ENCODE measurements at regions not wholly inside any gene's neighbourhood (a gene's known extent, or its start where the extent isn't known, plus 50 kb on each side); places are given as distances from the start of the nearest gene placed in this dataset.
"Not testable (repeated sequence)": the region's sequence is repeated elsewhere in the genome, so short reads cannot be mapped to it uniquely, and the experiment has no call there.

DNA sequence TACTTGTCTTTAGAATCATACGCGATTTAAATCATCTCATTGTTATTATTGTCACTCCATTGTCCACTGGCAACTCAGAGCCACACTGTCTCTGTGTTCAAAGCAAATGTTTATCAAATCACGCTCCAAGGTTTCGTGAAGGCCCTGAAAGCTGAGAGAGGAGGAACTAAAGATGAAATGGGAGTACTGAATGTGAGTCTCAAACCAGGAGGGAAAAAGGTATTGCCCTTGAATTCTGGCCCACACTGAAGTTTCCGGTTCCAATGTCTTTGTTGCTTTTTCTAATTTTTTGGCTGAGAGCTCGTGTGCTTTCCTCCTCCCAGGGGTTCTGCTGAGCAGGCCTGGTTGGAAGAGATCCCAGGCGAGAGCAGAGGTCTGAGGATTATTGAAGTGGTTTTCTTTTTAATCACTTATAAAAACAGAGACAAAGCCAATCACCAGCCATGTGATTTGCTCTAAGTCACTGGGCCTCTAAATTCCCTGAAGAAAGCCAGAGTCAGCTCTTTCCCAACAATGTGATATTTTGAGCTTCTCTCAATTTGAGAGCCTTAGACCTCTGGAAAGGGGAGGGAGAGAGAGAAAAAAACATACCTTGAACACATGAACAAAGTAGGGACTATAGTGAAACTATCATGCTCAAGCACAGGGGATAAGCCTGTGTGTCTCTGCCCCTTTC is 420.8 kb upstream of the GRAMD2B start:
- no peak for DNase-seq

DNA sequence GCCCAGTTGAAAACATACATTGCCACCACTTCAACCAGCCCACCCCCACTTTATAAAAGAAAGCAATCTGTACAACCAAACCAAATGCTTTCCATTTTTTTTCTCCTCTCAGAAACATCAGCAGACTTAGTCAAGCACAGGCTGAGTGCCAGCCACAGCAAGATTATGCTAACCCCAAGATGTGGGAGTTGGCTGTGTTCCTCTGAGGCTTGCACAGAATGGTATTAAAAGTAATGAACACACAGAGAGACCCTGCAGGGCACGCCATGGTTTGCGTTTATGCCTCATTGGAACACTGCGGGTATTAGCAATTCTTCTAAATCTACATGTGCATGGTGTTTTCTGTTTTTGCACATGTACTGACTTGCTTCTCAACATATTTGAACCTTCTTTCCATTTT is 419.9 kb upstream of the GRAMD2B start:
- DNase-seq: no peak

DNA sequence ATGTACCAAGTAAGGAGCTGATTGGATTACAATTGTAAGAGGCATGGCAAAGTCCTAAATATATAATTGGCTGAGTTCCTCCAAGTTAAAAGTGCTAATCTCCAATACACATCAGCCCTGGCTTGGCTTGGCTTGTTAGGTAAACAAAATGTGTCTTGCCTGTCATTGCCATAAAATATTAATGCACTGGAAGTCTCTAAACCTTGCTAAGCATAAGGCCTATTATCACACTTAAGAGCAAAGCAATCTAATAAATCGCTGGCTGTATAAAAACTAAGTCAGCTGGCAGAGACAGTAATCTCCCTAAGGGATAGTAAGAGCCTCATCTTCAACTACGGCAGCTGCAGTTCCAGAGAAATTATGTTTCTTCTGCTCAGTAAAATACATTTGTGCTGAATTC is 418.6 kb upstream of the GRAMD2B start:
- no peak for DNase-seq

DNA sequence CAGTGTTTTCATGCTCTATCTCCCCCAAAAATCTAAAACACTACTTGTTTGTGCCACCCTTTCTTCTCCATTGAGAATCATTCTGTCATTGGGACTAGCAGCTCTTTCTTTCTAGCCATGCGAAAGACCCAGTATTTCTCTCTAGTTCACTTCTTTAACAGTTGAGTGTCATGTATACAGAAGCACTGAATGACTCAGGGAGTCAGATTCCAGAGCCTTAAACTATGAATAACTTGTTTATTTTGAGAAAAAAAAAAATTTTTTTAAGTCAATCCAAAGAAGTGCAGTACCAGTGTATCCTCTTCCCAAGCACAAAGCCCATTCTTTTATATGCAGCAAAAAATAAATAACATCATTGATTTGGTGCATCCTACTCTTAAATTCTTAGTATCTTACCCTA is 415.4 kb upstream of the GRAMD2B start:
- DNase-seq: no peak

DNA sequence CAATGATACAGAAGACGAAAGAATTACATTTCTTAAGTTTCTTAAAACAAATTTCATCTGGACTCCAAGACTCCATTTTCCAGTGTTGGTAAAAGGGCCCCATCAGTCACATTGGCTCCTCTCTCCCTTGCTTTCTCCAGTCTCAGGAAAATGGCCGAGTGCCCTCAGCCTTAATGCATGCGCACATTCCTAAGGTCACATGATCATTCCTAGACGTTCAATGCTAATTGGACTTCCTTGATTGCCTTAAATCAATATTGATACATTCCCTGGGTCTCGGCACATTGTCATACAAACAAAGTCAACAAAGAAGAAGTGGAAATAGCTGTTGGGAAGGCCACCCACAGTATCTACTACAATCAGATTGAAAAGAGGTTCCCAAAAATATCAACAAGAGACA is 413.6 kb upstream of the GRAMD2B start:
- no peak for DNase-seq

DNA sequence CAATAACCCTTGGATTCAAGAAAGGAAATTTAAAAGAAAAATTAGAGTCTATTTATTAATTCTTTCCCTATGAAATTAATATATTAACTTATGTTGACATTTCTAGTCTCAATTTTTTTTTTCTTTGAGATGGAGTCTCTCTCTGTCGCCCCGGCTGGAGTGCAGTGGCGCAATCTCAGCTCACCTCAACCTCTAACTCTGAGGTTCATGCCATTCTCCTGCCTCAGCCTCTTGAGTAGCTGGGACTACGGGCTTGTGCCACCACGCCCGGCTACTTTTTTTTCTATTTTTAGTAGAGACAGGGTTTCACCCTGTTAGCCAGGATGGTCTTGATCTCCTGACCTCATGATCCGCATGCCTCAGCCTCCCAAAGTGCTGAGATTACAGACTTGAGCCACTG is 411.7 kb upstream of the GRAMD2B start:
- DNase-seq: not testable (repeated sequence)

DNA sequence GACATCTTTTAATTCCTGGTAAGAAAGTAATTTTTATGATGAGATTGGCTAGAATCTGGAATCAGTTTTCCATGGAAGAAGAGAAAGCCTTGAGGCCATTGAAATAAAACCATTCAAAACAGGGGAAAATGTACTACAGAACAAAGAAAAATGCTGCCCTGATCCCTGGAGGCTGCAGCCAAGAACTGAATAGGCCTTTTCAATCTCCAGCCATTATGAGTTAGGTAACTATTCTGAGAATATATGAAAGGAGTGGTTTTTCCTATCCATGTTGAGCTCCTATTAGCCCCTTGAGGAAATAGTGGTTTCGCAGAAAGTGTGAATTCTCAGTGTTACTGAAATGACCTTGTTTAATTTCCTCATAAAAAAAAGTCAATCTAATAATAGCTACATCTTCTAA is 408.5 kb upstream of the GRAMD2B start:
- DNase-seq: no peak

DNA sequence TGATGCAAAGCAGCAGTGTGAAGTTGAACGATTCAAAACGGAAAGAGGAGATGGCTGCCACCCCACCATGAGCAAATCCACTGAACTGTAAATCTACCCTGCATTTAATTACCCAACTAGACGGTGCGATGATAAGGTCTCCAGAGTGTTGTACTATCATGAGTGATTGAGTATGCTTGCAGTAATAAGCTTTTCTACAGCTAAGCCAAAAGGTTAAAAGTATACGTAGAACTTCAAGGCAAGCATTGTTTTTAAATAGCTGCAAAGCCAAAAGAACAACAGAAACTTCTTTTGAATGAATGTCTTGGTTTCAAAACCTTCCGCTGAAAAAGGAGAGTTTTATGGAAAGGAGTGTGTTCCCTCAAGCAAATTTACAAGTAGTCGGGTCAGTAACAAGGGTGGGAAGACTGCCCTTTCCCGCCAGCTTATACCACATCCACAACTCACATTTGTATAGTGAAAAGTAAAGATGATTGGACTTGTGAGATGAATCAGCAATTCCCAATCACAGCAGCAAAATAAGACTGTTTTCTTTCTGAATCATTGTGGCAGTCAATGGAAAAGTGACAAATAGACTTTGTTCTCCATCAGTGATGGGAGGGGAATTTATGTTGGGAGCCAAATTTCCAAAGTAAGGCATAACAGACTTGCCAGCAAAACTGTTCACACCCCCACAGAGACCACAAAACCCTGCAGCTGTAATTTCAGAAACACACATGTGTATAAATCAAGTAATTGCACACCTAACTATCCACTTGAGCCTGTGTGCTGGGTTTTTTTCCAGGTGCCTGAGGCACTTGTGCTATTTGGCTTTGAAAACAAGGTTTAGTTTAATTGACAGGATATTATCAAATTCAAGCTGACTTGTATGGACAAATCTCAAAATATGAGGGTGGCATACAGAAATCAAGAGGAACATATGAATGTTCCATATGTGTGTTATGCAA is 407.7 kb upstream of the GRAMD2B start:
- DNase-seq: no peak

DNA sequence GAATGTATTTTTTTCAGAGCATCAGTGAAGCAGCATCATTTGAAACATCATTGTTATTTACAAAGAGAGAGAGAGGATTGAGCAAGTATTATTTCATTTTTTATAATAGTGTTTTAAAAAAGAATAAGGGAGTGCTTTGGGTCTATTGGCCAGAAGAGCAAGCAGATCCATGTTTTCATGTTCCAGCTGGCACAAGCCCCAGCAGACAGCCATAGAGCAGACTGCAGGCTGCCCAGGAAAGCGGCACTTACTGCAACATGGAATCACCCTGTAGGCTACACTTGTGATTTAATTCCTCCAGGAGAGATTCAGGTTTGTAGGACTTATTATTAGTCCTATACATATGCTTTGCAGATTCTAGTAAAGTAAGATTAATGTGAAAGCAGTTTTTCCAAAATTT is 407.0 kb upstream of the GRAMD2B start:
- DNase-seq: no peak

DNA sequence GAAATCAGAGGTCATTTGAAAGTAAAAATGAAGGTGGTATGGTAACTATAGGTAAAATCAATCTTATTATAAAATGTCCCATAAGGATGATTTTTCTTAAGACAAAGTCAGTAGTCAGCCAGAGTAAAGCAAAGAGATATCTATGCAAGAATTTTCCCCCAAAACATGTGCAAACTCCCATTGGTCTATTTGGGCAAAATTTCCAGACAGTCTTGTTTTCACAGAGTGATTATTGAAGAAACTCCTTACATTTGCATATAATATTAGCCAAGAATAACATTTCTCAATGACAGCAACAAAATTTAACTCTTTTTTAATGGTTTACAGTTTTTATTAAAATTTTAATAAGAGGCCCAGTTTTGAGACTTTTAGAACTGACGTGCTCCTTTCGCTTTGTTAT is 406.1 kb upstream of the GRAMD2B start:
- DNase-seq: no peak

DNA sequence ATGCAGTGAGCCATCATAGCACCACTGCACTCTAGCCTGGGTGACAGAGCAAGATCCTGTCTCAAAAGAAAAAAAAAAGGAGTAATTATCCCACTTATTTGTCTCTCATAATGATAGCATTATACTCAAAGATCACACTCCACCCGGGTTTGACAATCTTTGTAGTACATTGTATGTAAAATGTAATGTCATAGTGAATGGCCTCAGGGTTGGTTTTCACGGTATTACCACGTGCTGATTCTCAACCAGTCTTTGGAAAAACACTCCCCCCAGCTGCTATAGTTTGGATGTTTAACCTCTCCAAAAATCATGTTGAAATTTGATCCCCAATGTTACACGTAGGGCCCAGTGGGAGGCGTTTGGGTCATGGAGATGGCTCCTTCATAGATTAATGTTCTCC is 402.4 kb upstream of the GRAMD2B start:
- no peak for DNase-seq

DNA sequence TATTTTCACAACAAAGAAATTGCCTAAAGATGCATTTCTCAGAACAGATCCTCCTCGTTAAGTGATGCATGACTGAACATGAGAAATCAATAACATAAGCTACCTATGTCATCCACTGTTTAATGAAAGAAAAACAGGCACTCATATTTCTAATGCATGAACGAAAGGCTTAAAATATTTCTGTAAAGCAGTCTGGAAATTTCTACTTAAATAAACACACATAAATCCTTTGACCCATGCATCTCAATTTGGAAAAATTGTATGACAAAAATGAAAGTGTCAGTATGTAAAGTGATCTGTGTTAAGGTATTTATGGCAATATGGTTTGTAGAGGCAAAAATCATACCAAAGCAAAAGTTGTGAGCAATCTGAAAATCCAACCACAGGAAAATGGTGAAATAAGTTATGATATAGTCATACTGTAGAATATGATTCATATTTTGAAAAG is 399.2 kb upstream of the GRAMD2B start:
- no peak for DNase-seq

DNA sequence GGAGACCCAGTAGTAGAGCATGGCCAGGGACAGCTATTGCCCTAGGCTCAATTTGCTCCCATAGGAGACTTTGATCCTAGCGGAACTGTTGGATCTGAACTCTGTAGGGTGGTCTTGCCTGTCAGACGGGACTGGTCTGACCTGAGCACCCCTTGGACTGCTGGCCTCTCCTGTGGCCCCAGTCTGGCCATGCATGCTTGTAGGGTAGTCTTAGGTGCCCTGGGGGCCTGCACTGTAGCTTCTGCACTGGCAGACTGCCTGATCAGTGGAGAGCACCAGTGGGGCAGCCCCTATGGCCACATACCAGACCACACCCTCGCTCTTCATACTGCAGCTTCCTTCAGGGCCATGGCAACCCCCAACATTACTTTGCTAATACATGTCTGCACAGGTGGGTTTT is 396.1 kb upstream of the GRAMD2B start:
- DNase-seq: no peak

DNA sequence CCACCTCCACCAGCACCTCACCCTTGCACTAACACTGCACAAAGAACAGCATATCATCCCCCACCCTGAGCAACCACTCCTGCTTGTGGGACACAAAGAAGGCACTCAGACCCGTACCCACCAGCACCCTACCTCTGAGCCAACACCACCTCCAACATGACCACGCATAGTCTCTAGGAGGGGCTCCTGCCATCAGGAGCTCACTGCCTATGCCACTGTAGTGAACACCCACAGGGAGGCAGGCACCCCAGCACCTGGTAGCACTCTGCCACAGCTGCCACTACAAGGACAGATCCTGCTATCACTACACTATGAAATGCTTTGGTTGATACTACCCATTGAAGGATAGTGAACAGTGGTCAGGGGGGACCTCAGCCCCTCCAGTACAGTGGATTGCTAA is 395.6 kb upstream of the GRAMD2B start:
- DNase-seq: no peak

DNA sequence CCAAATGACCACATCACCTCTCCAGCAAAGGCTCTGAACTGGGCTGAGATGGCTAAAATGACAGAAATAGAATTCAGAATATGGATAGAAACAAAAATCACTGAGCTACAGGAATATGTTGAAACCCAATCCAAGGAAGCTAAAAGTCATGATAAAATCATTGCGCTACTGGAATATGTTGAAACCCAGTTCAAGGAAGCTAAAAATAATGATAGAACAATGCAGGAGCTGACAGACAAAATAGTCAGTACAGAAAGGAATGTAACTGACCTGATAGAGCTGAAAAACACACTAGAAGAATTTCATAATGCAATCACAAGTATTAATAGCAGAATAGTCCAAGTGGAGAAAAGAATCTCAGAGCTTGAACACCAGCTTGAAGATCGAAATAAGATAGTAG is 394.9 kb upstream of the GRAMD2B start:
- no peak for DNase-seq

DNA sequence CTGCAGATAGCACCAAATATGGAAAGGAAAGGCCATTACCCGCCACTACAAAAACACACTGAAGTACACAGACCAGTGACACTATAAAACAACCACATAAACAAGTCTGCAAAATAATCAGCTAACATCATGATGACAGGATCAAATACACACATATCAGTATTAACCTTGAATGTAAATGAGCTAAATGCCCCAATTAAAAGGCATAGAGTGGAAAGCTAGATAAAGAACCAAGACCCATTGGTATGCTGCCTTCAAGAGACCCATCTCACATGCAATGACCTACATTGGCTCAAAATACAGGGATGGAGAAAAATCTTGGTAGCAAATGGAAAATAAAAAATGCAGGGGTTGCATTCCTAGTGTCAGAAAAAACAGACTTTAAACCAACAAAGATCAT is 393.9 kb upstream of the GRAMD2B start:
- DNase-seq: not testable (repeated sequence)

DNA sequence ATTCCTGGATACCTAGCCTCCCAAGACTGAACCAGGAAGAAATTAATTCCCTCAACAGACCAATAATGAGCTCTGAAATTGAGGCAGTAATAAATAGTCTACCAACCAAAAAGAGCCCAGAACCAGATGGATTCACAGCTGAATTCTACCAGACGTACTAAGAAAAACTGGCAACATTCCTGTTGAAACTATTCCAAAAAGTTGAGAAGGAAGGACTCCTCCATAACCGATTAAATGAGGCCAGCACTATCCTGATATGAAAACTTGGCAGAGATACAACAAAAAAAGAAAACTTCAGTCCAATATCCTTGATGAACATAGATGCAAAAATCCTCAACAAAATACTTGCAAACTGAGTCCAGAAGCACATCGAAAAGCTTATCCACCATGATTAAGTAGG is 392.5 kb upstream of the GRAMD2B start:
- no peak for DNase-seq

DNA sequence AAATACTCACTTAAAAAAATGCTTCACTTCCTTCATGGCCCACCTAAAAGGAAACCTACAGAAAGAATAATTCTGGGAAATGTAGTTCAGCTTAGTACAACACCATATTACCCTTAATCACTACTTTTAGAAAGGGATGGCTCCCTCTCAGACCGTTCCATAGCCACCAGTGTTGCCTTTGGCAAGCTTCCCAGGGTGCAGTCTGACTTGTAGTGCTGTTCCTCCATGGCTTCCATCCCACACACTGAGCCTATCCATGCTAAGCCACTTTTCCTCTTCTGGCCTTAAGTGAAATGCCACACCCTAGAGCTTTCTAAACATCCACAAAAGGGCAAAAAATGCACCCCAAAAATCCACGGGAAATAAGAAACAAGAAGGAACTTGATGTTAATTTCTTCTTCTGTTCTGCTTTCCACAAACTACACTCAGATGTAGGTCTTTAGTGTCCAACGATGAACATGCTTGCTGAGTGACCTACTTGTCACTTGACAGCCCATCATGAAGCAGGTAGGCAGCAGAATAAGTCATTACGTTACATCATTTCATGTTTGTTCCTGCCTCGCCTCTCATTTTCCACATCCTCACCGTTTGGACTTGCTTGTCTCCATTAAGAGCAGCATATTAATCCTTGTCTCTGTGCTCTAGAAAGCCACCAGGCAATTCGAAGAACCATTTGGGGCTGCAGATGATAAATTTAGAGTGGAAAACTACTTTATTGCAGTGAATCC is 391.1 kb upstream of the GRAMD2B start:
- DNase-seq: no peak

DNA sequence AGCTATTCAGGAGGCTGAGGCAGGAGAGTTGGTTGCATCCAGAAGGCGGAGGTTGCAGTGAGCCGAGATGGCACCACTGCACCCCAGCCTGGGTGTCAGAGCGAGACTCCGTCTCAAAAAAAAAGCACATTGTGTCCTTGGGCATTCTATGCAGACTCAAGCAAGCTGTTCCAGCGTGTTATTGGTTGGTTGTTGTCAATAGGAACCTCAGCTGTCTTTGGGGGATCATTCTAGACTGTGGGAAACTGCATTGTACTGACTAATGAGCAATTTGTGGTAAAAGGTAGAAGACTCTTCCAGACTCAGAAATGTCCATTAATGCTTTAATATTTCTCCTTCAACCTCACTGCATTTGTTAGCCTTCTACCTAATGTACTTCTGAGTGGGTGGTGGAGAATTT is 379.5 kb upstream of the GRAMD2B start:
- DNase-seq: no peak

DNA sequence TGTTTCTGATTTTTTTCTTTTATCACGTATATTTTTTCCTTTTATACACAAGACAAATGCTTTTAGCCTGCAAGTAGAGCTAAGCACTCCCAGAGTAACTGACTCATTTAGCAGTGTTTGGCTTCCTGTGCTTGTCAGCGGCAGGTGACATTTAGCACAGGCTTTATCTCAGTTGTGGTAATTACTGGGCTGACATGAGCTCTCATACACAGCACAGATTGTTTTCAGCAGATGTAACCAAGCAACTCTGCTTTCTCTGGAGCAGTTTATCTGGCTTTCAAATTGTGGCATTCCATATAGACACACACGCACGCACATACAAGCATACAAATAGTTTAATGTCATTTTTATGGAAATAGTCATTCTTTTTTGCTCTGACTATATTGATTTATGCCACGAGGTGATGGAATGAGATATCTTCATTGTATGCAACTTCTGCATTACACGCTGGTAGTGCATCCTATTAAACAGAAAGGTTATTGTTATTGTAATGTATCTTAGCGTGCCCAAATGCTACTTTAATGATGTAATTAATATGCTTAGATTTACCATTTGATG is 379.0 kb upstream of the GRAMD2B start:
- DNase-seq: no peak

DNA sequence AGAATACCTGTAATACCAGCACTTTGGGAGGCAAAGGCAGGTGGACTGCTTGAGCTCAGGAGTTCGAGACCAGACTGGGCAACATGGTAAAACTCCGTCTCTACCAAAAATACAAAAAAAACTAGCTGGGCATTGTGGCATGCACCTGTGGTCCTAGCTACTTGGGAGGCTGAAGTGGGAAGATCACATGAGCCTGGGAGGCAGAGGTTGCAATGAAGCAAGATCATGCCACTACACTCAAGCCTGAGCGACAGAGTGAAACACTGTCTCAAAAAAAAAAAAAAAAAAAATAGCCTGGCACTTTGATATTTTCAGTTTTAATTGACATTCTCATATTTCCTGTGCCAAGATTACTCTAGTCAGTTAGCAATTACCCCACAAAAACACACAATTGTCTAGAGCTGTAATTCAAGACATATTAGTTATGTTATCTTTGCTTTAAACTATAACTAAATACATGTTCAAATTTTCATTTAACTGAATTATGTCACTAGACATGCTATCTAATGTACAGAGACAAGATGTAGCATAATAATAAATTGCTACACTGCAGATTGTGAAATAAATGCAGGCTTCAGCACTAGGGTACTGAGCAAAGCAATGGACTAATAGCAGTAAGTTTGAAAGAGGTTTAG is 378.2 kb upstream of the GRAMD2B start:
- no peak for DNase-seq

DNA sequence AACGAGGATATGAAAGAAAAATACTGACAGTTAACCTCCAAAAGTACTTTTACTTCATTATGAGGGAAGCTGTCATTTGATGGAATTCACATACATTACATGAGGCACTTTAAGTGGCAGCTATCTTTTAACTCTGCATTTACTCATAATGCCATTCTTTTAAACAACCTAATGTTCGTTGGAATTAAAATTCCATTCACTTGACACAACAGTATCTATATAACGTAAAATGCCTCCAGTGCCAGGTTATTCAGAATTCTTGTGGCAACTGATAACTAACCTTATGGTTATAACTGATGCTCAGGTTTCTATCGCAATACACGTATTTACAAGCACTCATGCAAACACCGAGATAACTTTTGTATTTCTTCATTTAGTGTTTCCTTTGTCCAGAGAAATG is 376.9 kb upstream of the GRAMD2B start:
- no peak for DNase-seq

All from stimulated activated CD8-positive, alpha-beta memory T cell treated with anti-CD3 and anti-CD28 coated beads, Interleukin-4, amount 100 ng/mL, for 48 hours (primary cell).